HG02840 (cell line): ENCODE measurements at regions not wholly inside any gene's neighbourhood (a gene's known extent, or its start where the extent isn't known, plus 50 kb on each side); places are given as distances from the start of the nearest gene placed in this dataset.

Experiments
- ATAC-seq: cut with Tn5 transposase; IDR thresholded peaks from one replicate; pipeline ENCODE4 v1.9.1; 2021; ENCODE audit warnings: mild to moderate bottlenecking, moderate library complexity, moderate number of reproducible peaks; ENCODE audit not compliant: unreplicated experiment, low FRiP score

DNA sequence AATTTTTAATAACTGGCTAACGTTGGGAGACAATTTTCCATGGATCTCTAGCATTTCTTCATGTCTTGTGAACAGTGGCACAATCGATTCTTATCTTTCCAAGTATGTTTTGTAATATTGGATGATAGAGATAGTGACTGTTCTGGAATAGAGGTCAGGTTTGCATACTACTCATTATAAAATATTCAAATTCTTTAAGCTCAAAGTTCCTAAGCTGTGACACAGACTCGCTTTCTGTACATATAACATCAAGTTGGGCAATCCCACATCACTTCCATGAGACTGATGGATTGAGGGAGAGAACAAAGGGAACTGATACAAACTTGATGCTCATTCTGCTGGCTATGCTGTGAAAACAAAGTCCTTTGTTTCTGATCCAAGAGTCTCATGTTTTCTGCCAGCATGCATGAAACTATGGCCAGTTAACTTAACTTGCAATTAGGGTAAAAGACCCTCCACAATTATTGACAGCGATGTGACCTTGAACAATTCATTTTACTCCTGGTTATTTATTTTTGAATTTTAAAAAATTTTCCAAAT lies 392.4 kb downstream of the TTLL7 start:
- no peak for ATAC-seq

DNA sequence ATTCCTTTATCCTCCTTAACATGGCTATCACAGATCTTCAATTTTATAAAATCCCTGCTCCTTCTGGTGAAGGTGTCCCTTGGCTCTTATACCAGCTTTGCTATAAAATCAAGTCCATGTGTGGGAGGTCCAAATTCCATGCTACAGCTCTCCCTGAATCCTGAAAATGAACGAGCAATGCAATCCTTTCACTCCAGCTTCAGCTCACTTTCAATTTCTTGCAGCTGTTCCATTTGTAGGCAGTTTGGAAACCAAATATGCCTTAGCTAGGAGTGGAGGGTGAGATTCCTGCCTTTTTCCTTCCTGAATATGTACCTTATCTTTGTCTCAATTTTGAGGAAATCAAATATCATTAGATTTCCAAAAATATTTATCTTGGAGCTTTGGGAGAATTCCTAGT lies 402.6 kb downstream of the TTLL7 start:
- no peak for ATAC-seq

DNA sequence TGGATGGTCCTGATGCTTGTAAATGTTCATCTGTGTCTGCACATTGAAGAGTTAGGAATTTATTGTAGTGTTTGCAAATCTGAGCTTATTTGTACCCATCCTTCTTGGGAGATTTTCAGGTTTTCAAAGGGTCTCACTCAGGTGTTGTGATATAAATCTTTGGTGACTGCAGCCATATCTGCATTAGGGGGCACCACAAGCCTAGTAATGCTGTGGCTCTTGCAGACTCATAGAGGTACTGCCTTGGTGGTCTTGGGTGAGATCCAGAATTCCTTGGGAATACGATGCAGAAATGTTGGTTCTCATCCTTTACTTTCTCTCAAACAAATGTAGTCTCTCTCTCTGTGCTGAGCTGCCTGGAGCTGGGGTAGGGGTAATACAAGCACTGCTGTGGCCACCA lies 405.9 kb downstream of the TTLL7 start:
- no peak for ATAC-seq

DNA sequence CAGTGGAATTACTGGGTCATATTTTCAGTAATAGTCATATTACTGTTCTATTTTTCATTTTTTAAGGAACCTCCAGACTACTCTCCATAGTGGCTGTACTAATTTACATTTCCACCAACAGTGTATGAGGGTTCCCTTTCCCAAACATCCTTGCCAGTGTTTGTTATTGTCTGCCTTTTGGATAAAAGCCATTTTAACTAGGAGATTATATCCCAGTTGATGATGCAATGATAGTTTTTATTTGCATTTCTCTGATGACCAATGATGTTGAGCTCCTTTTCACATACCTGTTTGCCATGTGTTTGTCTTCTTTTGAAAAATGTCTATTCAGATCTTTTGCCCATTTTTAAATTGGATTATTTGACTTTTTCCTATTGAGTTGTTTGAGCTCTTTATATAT lies 410.8 kb downstream of the TTLL7 start:
- no peak for ATAC-seq

DNA sequence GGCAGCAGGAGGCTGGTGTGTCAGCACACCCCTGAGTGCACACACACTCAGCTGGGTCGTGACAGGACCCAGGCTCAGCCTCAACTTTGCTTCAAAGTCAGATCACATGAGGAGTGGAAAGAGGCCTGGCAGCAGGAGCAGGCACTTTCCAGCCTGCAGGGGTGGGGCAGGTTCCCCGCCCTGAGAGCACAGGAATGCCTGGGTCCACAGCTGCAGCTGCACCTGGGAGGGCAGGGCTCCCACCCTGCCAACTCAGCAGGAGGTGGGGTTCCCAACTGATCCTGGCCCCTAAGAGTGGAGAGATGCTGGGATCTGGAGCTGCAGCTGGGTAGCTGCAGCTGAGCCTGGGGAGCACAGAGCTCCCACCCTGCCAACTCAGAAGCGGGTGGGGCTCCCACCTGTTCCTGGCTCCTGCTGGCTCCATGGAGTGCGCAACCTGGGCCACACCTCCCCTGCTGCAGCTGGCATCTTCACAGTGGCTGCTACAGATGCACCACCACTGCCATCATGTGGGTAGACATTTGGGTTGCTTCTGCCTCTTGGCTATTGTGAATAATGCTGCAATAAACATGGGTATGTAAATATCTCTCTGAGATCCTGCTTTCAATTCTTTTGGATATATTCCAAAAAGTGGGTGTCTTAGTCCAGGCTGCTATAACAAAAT lies 415.4 kb downstream of the TTLL7 start:
- no peak for ATAC-seq

DNA sequence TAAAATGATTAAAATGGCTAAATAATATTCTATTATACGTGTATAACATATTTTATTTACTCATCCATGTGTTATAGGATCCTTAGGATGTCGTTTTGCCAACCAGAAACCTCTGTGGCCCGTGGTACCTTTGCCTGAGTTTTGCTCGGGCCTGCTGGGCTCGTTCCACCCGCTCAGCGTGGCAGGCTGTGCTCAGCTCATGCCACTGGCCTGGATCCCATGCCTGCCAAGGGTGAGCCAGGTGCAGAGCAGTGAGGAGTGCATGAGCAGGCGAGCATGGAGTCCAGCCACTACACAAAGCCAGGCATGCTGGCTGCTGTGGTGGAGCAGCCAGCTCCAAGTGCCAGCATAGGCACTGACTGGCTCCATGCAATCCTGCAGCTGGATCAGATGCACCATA lies 417.2 kb downstream of the TTLL7 start:
- ATAC-seq, result no peak

DNA sequence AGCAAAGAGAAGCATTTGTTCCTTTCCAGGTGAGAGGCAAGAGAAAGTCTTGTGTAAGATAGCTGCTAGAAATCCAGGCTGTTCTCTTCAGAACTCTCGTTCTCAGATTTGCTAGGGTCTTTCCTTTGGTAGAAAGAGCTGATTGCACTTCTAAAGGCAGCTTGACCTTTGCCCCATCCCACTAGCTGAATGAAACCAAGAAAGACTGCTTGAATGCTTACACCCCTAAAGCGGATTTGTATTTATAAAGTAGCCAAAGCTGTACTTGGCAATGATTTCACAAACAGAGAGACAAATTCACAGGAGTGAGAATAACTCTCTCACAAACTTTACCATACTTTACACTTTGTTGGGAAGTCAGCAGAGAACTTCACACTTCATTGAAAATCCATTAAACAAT lies 424.1 kb downstream of the TTLL7 start:
- ATAC-seq, result no peak

DNA sequence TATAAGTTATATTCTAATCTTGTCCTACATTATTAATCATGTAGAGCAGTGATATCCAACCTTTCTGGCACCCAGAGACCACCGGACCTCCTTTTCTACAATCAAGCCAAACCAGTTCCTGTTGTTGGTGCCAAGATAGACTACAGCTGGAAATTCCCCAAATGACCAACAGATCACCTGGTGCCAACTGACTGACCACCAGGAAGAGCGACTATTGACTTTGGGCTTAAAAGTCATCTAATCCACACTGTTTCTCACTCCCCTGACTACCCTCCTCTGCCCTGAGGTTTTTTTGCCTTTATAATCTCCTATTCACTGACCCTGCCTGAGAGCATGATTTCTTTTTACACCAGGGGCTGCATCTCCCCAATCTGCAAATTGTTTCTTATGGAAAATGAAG lies 425.2 kb downstream of the TTLL7 start:
- no peak for ATAC-seq

DNA sequence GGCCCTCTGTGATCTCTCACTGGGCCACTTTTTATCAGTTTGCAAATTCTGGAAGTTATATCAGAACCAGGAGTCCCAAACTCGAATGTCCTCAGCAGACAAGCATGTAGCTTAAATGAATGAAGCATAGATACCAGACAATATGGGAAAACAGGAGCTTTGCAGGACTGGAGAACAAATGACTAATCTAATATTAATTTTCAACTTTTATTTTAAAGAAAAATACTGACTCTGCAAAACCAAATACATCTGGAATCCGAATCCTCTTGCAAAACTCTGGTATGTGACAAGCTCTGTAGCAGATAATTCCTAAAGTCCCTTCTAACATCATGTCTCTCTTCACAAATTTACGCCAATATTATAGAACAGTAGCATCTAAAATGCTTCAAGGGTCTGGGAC lies 427.4 kb downstream of the TTLL7 start:
- ATAC-seq, result no peak

DNA sequence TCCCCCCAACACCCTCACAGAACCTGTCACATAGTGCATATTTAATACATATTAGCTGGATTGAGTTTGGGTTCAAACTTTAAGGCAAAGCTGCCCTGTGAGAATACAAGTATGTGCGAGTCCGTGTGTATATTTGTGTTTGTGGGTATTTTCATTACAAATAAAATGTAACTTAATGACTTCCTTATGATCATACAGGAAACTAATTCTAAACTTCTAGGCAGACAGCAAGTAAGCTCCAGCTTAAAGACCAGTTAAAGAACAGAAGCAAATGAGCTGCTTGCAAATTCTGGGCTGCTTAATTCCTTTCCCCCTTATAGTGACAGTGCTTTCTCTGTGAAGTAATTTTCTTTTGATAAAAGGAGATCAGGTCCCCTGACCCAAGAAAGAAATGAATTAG lies 437.6 kb downstream of the TTLL7 start:
- no peak for ATAC-seq

DNA sequence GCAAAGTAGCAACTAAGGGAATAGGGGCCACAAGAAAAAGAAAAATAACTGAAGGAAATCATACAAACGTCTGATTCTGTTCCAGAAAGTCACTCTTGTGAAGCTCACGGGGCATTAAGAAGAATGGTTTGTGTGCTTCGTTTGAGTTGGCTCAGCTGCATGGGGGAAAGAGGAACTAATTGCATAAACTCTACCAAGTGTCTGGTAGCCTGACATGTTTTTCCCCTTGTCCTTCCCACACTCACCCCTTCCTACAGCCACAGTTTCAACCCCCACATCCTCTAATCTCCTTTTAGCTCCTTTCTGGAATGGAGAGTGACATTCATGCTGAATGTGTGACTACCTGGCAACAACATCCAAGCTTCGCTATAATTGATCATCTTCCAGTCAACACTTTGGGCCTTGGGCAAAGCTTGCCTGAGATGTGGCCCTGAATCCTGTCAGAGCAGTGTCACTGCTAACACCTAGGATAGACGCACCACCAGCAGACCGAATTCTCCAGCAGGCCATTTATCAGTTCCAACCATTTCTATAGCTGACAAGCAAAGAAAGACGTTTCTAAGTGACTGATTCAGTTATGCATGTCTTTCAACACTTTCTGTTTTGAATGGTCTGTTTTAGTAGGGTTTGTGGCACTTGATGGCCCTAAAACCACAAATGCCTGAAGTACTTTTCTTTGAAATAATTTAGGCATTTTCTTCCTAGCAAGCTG lies 439.6 kb downstream of the TTLL7 start:
- ATAC-seq, result no peak

DNA sequence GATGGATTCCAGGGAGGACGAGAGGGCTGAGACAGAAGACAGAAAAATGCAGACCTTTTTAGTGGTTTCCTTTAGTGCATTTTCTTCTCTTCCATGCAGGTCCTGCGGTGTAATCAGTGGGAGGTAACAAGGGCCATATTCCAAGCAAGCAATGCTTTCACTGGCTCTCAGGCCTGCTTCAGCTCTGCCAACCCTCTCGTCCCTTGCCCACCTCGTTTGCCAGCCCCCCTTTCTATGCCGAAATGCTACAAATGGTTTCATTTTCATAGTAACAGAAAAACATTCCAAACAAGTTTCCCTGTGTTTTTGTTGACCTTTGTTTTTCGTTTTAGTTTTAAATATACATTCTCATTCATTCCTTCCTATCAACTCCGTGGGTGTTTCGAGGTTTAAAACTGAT lies 443.1 kb downstream of the TTLL7 start:
- no peak for ATAC-seq

DNA sequence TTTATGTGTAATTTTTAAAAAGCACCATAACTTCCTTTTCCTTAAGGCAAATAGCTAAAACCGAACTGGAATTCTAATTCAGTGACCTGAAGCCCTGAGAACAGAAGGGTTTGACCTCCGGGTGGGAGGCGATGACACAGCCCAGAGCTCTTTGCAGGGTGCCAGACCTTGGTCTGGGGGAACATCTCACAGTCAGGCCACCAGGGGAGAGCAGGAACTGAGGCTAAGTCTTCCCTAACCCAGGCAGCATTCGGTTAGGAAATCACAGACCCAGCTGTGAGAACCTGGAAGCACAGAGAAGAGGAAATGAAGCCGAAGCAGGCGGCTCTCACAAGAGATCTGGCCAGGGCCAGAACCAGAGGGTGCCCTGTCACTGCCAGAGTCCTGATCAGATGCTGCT lies 444.8 kb downstream of the TTLL7 start:
- ATAC-seq, result no peak

DNA sequence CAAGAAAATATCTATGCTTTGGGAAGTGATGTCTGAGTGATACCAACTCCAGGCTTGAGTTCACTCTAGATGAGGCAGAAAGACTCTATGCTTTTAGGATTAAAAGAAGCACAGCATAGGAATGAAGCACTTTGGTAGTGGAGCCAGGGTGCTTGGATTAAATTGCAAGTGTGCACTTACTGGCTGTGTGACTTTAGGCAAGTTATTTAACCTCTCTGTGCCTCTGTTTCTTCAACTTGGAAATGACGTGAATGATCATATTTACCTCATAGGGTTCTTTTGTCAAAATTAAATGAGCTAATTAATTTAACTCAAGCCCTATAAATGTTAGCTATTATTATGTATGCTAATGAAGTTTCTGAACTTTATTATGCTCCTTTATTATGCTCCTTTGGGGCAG lies 446.1 kb downstream of the TTLL7 start:
- ATAC-seq, result no peak

DNA sequence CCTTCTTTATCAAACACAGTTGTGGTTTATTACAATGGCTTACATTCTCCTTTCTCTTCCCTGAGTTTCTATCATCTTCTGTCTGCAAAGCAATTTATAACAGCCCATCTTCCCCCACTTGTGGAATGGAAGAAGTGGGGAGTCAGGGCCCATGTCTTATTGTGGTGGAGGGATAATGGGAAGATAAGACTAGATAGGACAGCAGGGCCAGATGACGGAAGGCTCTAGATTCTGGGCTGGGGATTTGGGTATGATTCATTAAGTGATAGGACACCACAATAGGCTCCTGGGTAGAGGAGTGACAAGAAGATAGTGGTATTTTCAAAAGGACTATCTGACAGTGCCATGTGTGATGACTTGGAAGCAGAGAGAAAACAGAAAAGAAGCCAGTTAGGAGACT lies 450.6 kb downstream of the TTLL7 start:
- ATAC-seq, result no peak

DNA sequence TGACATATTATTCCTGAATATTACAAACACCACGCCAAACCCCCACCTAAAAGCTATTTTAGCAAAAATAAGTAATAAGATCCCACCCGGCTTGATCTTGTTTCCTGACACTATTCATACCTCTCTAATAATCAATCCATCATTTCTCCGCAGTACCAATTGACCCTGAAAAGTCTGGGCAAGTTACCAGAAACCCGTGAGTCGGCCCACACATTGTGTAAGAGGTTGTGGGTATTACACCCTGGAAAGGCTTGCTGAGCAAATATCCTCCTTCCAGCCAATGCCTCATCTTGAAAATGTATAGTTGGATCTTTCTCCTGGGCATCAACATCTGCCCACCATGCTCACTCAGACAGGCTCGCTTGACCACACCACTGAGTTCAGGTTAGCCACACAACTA lies 451.0 kb downstream of the TTLL7 start:
- no peak for ATAC-seq

DNA sequence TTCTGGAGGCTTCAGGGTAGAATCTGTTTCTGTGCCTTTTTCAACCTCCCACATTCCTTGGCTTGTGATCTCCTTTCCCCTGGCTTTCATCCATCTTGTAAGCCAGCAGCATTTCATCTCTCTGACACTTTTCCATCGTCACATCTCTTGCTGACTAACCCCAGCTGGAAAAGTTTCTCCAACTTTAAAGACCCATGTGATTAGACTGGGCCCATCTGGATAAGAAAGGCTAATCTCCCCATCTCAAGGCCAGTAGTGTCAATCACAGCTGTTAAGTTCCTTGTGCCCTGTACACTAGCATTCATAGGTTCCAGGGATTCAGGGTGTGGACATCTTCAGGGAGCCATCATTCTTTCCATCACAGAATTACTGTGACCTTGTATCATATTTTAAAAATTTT lies 452.1 kb downstream of the TTLL7 start:
- no peak for ATAC-seq

DNA sequence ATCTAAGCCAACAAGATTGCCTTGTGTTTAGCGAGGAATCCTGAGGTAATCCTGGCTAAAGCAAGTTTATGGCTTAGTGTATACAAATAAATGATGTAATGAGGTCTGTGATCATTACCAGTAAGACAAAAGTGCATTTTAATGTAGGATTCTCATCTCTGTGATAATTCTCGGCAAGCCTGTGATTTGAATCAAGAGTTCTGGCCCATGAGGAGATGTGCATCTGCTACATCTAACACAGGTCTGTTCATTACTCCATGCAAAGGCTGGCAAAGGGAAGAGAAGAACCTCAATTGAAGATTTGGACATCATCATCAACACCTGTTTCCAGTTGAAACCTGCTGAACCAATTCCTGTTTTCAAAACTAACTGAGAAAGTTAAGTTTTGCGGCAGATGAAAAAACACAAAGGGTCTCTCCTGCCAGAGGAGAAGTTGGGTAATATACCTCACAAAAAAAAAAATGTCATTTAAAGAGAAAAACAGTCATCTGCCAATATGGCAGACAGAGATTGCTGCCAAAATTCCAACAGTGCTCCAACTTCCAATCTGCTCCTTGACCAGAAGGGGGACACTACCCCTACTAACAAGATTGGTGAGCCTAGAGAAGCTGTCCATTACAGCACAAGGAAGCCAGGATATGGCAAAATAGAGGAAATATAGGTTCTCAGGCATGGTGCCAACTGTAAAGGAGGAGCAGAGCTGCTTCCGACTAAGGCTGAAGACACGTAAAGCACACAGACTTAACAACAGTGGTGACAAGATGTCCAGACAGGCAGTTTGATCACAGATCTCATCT lies 453.7 kb downstream of the TTLL7 start:
- ATAC-seq, result no peak

DNA sequence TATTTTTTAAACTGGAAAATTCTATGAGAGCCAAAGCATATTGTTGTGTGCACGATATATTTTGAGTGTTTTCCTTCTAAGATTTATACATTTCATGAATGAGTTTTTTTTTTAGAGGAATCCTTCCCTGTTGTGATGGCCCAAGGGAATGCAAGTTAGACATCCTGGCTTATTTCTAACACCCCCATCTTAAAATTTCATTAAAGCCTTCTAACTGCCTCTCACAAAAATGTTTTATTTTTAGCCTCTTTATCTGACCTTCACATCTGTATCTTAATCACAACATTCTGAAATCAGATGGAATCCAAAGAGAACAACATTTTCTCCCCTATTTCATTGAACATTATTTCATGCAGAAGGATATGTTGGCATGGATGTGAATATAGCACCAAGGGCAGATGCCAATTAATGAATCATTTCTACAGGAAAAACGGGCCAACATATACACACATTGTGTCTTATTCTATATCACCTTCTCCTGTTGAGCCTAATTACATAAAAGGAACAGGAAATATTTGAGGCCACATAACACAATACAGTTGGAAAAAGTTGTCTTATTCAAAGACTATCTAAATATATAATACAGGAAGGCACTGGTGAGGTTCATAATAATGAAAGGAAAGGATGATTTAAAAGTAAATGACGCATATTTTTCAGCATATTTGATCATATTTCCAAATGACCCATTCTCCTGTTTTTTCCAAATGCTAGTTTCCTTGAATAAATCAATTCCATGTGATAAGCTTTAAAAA lies 455.5 kb downstream of the TTLL7 start:
- ATAC-seq, result no peak

DNA sequence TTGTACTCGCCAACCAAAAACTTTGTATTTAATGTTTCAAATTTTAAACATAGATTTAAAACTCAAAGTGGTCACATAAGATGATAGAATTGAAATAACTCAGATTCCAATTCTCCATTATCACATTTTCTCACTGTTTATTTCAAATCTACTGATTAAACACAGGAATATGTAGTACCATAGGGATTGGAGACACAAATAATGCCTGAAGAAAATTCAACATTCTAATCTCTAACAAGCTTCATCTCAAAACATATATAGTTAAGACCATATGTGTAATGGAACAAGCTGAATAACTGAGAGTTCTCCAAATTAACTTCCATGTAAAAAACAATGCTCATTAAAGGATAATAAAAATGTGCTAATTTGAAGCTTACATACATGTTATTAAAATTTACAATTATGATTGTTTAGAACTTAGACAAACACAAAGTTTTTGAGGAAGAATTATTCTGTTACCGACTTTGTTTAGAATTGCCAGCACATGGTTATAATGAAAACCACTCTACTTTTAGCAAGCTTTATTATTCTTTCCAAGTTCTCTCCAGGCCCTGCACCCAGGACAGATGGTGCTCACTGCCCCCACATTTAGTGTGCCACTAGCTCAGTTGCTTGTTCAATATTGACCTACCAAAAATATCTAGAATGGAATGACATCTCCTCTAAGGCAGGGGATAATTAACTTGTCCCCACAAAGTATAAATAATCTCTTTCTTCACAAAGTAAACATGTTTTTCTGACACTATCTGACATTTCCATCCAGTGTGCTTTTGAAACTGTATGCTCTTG lies 467.2 kb downstream of the TTLL7 start:
- no peak for ATAC-seq
